Body of pancreas (tissue), 4 donors: ENCODE measurements at regions not wholly inside any gene's neighbourhood (a gene's known extent, or its start where the extent isn't known, plus 50 kb on each side); places are given as distances from the start of the nearest gene placed in this dataset.

Experiments
- ATAC-seq: fragments of 150-250 bp; one replicate; pipeline ENCODE4 v1.9.1; 2016
- DNase-seq, 4 donors: peaks; one replicate each; pipeline ENCODE4 v3.0.0-alpha.2; 2019
- H3K27ac ChIP-seq, 4 donors: fragments of 200-600 bp; sonication (generic); 1 replicate in 3 of 4; 2 replicates in 1 of 4; pipeline versions ENCODE4 v1.5.1 to v1.6.1; 2016 to 2019; ENCODE audit warnings: mild to moderate bottlenecking in 1 of 4, mixed read lengths in 1 of 4, moderate library complexity in 1 of 4
- H3K27me3 ChIP-seq, 2 donors: fragments of 200-600 bp; sonication (generic); one replicate each; pipeline ENCODE4 v1.6.0; 2016; ENCODE audit warnings: mild to moderate bottlenecking in 1 of 2
- H3K36me3 ChIP-seq, 2 donors: fragments of 200-600 bp; sonication (generic); replicated peaks in 1 of 2; 2 replicates each; pipeline ENCODE4 v1.5.1; 2016; ENCODE audit warnings: low read depth in 2 of 2; ENCODE audit not compliant: insufficient read depth in 1 of 2
- H3K4me1 ChIP-seq: fragments of 200-600 bp; sonication (generic); one replicate; pipeline ENCODE4 v1.6.0; 2016
- H3K4me3 ChIP-seq, 2 donors: fragments of 200-600 bp; sonication (generic); 1 replicate in 1 of 2; 2 replicates in 1 of 2; pipeline ENCODE4 v1.5.1; 2016 to 2019
- H3K9me3 ChIP-seq, 3 donors: fragments of 200-600 bp; sonication (generic); 1 replicate in 2 of 3; 2 replicates in 1 of 3; pipeline ENCODE4 v1.5.1; 2016
- CTCF ChIP-seq, 7 experiments: fragments of 450-650 bp in 4 of 7; fragments of 200-600 bp in 3 of 7; sonication (generic) in 3 of 7; IDR thresholded peaks; one replicate each; pipeline ENCODE4 v1.5.1; 2016 to 2019; ENCODE audit warnings: antibody characterized with exemption in 7 of 7
- POLR2A ChIP-seq, 3 donors: fragments of 450-650 bp; IDR thresholded peaks; one replicate each; pipeline ENCODE4 v1.6.1; 2016; ENCODE audit warnings: antibody characterized with exemption in 3 of 3, mild to moderate bottlenecking in 2 of 3
- WGBS, 2 donors: methylation state at CpG; one replicate each; pipeline ENCODE4 v1.1.5; 2017; 5-methylcytosine and 5-hydroxymethylcytosine counted together
- intact Hi-C: fragments of 100-400 bp; cut with DNase I; formaldehyde crosslinking; loops from one replicate; pipeline ENCODE4 v1.15.1; 2023

DNA sequence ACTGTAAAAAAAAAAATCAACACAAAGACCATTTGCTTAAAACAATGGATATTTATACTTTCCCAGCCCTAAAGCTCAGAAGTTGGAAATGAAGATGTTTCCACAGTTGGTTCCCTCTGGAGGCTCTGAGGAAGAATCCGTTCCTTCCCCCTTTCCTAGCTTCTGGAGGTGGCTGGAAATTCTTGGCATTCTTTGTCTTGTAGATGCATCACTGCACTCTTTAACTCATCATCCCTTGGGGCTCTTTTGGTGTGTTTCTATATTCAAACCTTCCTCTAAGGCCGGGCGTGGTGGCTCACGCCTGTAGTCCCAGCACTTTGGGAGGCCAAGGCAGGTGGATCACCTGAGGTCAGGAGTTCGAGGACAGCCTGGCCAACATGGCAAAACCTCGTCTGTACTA lies 78.7 kb downstream of the VCX3A start:
- Histone ChIP-seq H3K27ac (no peak overlapping the region), H3K4me1 (no peaks in the 10 kb centered on the region), H3K9me3 (no peaks in the 10 kb centered on the region), H3K27me3 (no peaks in the 10 kb centered on the region), H3K4me3 (no peak overlapping the region), H3K36me3 (no peaks in the 10 kb centered on the region)
- no peak for DNase-seq
- intact Hi-C loops: no loop called here
- TF ChIP-seq CTCF (IDR thresholded peaks at IDR 0.05): no peak
- TF ChIP-seq POLR2A (IDR thresholded peaks at IDR 0.05): no peak
- 78 to 82% methylated on average over 6 of the region's 6 CpGs for WGBS, 2 donors
- no peak for ATAC-seq

- TF ChIP-seq POLR2A (IDR thresholded peaks at IDR 0.05): no peak
- TF ChIP-seq CTCF (IDR thresholded peaks at IDR 0.05): no peak
- DNase-seq: no peak
- Histone ChIP-seq H3K9me3 (no peaks in the 10 kb centered on the region), H3K27ac (no peak overlapping the region), H3K36me3 (no peaks in the 10 kb centered on the region), H3K27me3 (no peaks in the 10 kb centered on the region), H3K4me1 (peaks cover 3% of the 10 kb centered on the region), H3K4me3 (no peak overlapping the region)
- no peak for ATAC-seq
- 52 to 64% methylated on average over 2 of the region's 2 CpGs for WGBS, 2 donors
- intact Hi-C loops: no loop called here
Observed at GRCh38 chrX:6449946-6450345, 85.0 kb downstream of the VCX3A start.

- no peaks in the 10 kb centered on the region for H3K9me3 ChIP-seq
- H3K36me3 ChIP-seq: no peaks in the 10 kb centered on the region
- H3K27me3 ChIP-seq: no peaks in the 10 kb centered on the region
- intact Hi-C loops: no loop called here
- H3K4me3 ChIP-seq: no peak overlapping the region
- ATAC-seq (no peak), DNase-seq (peak; percentile 24 to 55 (median 40))
- peaks cover 3% of the 10 kb centered on the region for H3K4me1 ChIP-seq
- WGBS, 2 donors: 0 to 20% methylated on average over 1 of the region's 1 CpG
- no peak overlapping the region for H3K27ac ChIP-seq
- no peak for TF ChIP-seq POLR2A (IDR thresholded peaks at IDR 0.05)
- TF ChIP-seq CTCF (IDR thresholded peaks at IDR 0.05): no peak
Observed at GRCh38 chrX:6448003-6448402, 86.9 kb downstream of the VCX3A start.

DNA sequence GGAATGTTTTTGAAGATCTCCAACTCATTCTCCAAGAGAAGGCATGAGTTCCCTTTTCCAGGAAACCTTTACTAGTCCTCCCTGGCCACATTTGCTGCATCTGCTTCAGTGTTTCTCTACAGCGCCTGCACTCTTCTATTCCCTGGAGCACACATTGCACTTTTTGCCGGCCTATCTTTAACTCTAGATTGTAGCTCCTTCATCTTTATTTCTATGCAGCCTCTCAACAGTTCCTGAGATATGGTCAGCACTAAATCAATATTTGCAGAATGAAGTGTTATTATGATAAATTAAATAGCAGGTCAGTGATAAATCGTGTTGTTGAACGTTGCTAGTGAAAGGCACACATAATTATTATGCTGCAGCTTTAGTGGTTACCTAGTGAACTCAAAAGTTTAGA lies 88.3 kb downstream of the VCX3A start:
- H3K9me3 ChIP-seq: no peaks in the 10 kb centered on the region
- WGBS, 2 donors: 17 to 29% methylated on average over 4 of the region's 4 CpGs
- no peaks in the 10 kb centered on the region for H3K27me3 ChIP-seq
- intact Hi-C loops: no loop called here
- H3K4me3 ChIP-seq: no peak overlapping the region
- peaks cover 3% of the 10 kb centered on the region for H3K4me1 ChIP-seq
- TF ChIP-seq POLR2A (IDR thresholded peaks at IDR 0.05) (no peak), CTCF (IDR thresholded peaks at IDR 0.05) (no peak)
- no peaks in the 10 kb centered on the region for H3K36me3 ChIP-seq
- ATAC-seq (no peak), DNase-seq (no peak)
- no peak overlapping the region for H3K27ac ChIP-seq

GRCh38 chrX:6440648-6441047 lies 94.3 kb downstream of the VCX3A start:
- DNase-seq (peak in 1 of 4 donors; percentile 5), ATAC-seq (no peak)
- Histone ChIP-seq H3K4me3 (no peak overlapping the region), H3K27me3 (no peaks in the 10 kb centered on the region), H3K27ac (no peak overlapping the region), H3K9me3 (no peaks in the 10 kb centered on the region), H3K36me3 (no peaks in the 10 kb centered on the region), H3K4me1 (no peaks in the 10 kb centered on the region)
- TF ChIP-seq CTCF (IDR thresholded peaks at IDR 0.05) (no peak), POLR2A (IDR thresholded peaks at IDR 0.05) (no peak)
- intact Hi-C loops: no loop called here
- WGBS, 2 donors: 20 to 24% methylated on average over 3 of the region's 3 CpGs
